ENCODE measurements at regions not wholly inside any gene's neighbourhood (a gene's known extent, or its start where the extent isn't known, plus 50 kb on each side); places are given as distances from the start of the nearest gene placed in this dataset.
"Not testable (repeated sequence)": the region's sequence is repeated elsewhere in the genome, so short reads cannot be mapped to it uniquely, and the experiment has no call there.

GRCh38 chr5:71343994-71344393 lies 111.5 kb upstream of the BDP1 start:
- H3K9me3 ChIP-seq; ATAC-seq; DNase-seq; H3K4me1 ChIP-seq; H3K27ac ChIP-seq; intact Hi-C loops (cut with DNase I); H3K27me3 ChIP-seq (ENCODE audit: insufficient read depth in 3 of 3, low read length in 2 of 3); H3K4me3 ChIP-seq; H3K36me3 ChIP-seq (ENCODE audit: insufficient read depth in 1 of 2, low read depth in 1 of 2): not testable (repeated sequence)
- WGBS, 3 donors = no CpG with 5 or more reads among the region's 4 CpGs

- H3K27me3 ChIP-seq (ENCODE audit: insufficient read depth in 3 of 3, low read length in 2 of 3); H3K4me1 ChIP-seq; H3K9me3 ChIP-seq; H3K36me3 ChIP-seq (ENCODE audit: insufficient read depth in 1 of 2, low read depth in 1 of 2); H3K27ac ChIP-seq; DNase-seq; H3K4me3 ChIP-seq; ATAC-seq; intact Hi-C loops (cut with DNase I): not testable (repeated sequence)
- WGBS, 3 donors = 59 to 67% (median 59%) methylated on average over 5 to 6 of the region's 6 CpGs
These were observed 82.8 kb upstream of the BDP1 start for GRCh38 chr5:71372601-71373000.

DNA sequence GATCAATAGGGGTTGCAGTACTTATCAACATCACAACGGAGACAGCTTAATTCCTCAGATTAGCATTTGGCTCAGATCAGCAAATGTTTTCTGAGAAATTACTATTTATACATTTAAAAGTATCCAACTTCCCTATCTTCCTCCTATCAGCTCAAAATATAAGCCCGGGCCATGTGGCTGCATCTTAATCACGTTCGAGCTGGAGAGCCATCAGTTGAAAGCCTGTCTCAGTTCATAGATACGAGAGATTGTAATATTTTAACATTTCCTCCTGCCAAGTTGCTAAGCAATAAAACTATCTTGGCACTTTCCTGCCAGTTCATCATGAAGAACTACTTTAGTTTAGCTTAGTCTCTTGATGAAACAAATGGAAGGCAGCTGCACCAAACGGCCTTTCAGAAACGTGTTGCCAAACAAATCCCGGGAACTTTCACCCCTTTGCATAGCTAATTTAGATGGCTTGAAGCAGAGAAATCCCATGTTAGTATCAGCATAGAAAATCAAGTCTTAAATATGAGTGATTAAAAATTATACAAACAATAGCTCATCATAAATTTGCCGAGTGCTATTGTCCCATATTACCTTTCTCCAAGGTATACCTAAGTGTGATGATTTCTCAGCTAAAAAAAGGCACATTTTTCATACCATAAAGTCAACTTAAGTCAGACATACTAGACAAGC lies 82.3 kb upstream of the BDP1 start:
- H3K4me1 ChIP-seq; intact Hi-C loops (cut with DNase I); H3K4me3 ChIP-seq; H3K36me3 ChIP-seq (ENCODE audit: insufficient read depth in 1 of 2, low read depth in 1 of 2); ATAC-seq; DNase-seq; H3K27me3 ChIP-seq (ENCODE audit: insufficient read depth in 3 of 3, low read length in 2 of 3); H3K9me3 ChIP-seq; H3K27ac ChIP-seq: not testable (repeated sequence)
- WGBS, 3 donors = 22 to 27% (median 24%) methylated on average over 8 of the region's 9 CpGs

DNA sequence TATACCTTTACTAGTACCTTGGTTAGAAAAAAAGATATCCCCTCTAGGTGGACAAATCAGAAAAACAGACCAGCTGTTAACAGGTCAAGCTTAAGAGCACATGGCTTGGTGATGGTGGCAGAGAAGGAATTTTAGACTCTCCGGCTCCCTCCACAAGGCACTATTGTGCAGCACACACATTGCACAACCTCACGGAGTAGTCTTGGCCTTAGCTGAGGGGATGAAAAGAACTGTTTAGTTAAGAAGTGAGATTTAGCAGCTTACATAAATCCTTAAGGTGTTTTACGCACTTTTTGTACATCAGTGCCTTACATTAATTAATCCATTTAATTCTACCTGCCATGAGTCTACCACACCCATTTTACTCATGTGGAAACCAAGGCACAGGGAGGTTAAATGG lies 71.2 kb upstream of the BDP1 start:
- H3K36me3 ChIP-seq (ENCODE audit: insufficient read depth in 1 of 2, low read depth in 1 of 2); H3K27me3 ChIP-seq (ENCODE audit: insufficient read depth in 3 of 3, low read length in 2 of 3); H3K4me1 ChIP-seq; H3K4me3 ChIP-seq; intact Hi-C loops (cut with DNase I); H3K27ac ChIP-seq; ATAC-seq; DNase-seq; H3K9me3 ChIP-seq: not testable (repeated sequence)
- 69 to 83% (median 80%) methylated on average over 3 of the region's 3 CpGs for WGBS, 3 donors

- H3K4me3 ChIP-seq = no peak overlapping the region
- WGBS, 3 donors = 42 to 45% (median 45%) methylated on average over 1 of the region's 1 CpG
- H3K27me3 ChIP-seq (ENCODE audit: insufficient read depth in 3 of 3, low read length in 2 of 3) = no peaks in the 10 kb centered on the region
- no peaks in the 10 kb centered on the region for H3K36me3 ChIP-seq (ENCODE audit: insufficient read depth in 1 of 2, low read depth in 1 of 2)
- H3K27ac ChIP-seq = no peak overlapping the region
- no peak for ATAC-seq
- H3K9me3 ChIP-seq = no peaks in the 10 kb centered on the region
- intact Hi-C loops (cut with DNase I) = no loop called here
- TF ChIP-seq, protein P1, sequence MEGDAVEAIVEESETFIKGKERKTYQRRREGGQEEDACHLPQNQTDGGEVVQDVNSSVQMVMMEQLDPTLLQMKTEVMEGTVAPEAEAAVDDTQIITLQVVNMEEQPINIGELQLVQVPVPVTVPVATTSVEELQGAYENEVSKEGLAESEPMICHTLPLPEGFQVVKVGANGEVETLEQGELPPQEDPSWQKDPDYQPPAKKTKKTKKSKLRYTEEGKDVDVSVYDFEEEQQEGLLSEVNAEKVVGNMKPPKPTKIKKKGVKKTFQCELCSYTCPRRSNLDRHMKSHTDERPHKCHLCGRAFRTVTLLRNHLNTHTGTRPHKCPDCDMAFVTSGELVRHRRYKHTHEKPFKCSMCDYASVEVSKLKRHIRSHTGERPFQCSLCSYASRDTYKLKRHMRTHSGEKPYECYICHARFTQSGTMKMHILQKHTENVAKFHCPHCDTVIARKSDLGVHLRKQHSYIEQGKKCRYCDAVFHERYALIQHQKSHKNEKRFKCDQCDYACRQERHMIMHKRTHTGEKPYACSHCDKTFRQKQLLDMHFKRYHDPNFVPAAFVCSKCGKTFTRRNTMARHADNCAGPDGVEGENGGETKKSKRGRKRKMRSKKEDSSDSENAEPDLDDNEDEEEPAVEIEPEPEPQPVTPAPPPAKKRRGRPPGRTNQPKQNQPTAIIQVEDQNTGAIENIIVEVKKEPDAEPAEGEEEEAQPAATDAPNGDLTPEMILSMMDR (IDR thresholded peaks at IDR 0.05) = no peak
- no peak for DNase-seq
- no peaks in the 10 kb centered on the region for H3K4me1 ChIP-seq
These were observed 70.7 kb upstream of the BDP1 start for GRCh38 chr5:71384706-71385105.

DNA sequence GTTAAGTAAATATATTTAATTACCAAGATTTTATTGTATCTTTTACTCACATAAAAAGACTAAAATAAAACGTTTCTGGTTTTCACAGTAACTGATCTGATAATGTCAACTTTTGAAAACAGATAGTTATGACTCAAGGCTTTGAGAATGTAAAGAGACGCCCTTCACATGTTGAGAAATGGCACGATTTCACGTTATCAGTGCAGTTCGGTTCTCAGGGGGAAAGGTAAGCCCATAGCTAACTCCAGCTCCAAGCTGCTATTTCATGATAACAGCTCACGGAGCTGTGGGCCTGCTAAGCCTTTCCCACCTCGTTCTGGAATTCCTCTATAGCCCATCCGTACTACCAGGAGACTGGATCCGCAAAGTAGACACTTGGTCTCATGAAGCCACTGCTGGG lies 70.2 kb upstream of the BDP1 start:
- H3K36me3 ChIP-seq (ENCODE audit: insufficient read depth in 1 of 2, low read depth in 1 of 2); intact Hi-C loops (cut with DNase I); H3K27ac ChIP-seq; H3K4me1 ChIP-seq; DNase-seq; H3K27me3 ChIP-seq (ENCODE audit: insufficient read depth in 3 of 3, low read length in 2 of 3); ATAC-seq; H3K4me3 ChIP-seq; H3K9me3 ChIP-seq: not testable (repeated sequence)
- WGBS, 3 donors = 60 to 65% (median 60%) methylated on average over 9 of the region's 9 CpGs

DNA sequence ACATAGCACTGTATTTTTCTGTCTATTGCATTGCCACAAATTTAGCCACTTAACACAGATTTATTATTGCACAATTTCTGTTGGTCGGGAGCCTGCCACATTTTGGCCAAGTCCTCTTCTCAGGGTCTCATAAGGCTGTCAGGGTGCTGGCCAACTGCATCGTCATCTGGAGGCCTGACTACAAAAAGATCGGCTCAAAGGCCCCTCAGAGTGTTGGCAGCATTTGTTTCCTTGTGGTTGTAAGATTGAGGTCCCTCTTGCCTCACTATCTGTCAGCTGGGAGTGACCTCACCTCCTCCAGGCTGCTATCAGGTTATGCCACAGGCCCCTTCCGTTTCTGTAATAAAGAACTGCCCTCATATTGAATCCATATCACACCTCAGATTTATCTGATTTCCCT lies 67.3 kb upstream of the BDP1 start:
- ATAC-seq = peak in 1 of 4 donors; percentile 24
- intact Hi-C loops (cut with DNase I); H3K4me3 ChIP-seq; H3K4me1 ChIP-seq; H3K27me3 ChIP-seq (ENCODE audit: insufficient read depth in 3 of 3, low read length in 2 of 3); H3K27ac ChIP-seq; H3K36me3 ChIP-seq (ENCODE audit: insufficient read depth in 1 of 2, low read depth in 1 of 2); H3K9me3 ChIP-seq: not testable (repeated sequence)
- peak; percentile 12 to 71 for DNase-seq
- 18 to 29% (median 26%) methylated on average over 4 of the region's 4 CpGs for WGBS, 3 donors

- H3K27ac ChIP-seq; intact Hi-C loops (cut with DNase I); ATAC-seq; H3K4me3 ChIP-seq; H3K9me3 ChIP-seq; H3K36me3 ChIP-seq (ENCODE audit: insufficient read depth in 1 of 2, low read depth in 1 of 2); DNase-seq; H3K4me1 ChIP-seq; H3K27me3 ChIP-seq (ENCODE audit: insufficient read depth in 3 of 3, low read length in 2 of 3): not testable (repeated sequence)
- 62 to 70% (median 68%) methylated on average over 4 to 5 of the region's 8 CpGs for WGBS, 3 donors
These were observed 57.1 kb upstream of the BDP1 start for GRCh38 chr5:71398400-71398799.

GRCh38 chr5:71398859-71399258 lies 56.6 kb upstream of the BDP1 start:
- DNase-seq; H3K27ac ChIP-seq; H3K36me3 ChIP-seq (ENCODE audit: insufficient read depth in 1 of 2, low read depth in 1 of 2); ATAC-seq; H3K4me3 ChIP-seq; H3K9me3 ChIP-seq; H3K4me1 ChIP-seq; intact Hi-C loops (cut with DNase I); H3K27me3 ChIP-seq (ENCODE audit: insufficient read depth in 3 of 3, low read length in 2 of 3): not testable (repeated sequence)
- WGBS, 3 donors = 77 to 84% (median 78%) methylated on average over 3 of the region's 3 CpGs

DNA sequence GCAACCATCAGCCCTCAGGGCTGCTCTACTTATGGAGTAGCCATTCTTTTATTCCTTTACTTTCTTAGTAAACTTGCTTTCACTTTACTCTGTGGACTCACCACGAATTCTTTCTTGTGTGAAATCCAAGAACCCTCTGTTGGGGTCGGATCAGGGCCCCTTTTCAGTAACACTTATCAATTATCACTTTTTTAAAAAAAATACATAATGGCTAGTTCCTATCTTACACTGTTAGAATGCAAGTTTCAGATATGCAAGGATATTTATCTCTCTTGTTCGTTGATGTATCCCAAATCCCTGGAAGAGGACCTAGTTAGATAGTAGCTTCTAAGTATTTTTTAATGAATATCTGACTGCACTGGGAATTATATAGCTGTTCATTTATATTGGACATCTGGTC lies 56.0 kb upstream of the BDP1 start:
- H3K4me1 ChIP-seq; intact Hi-C loops (cut with DNase I); H3K36me3 ChIP-seq (ENCODE audit: insufficient read depth in 1 of 2, low read depth in 1 of 2); ATAC-seq; H3K9me3 ChIP-seq; H3K27ac ChIP-seq; DNase-seq; H3K4me3 ChIP-seq; H3K27me3 ChIP-seq (ENCODE audit: insufficient read depth in 3 of 3, low read length in 2 of 3): not testable (repeated sequence)
- WGBS, 3 donors = 44 to 61% (median 45%) methylated on average over 3 of the region's 3 CpGs

- ATAC-seq; H3K36me3 ChIP-seq (ENCODE audit: insufficient read depth in 1 of 2, low read depth in 1 of 2); DNase-seq; H3K4me1 ChIP-seq; H3K27me3 ChIP-seq (ENCODE audit: insufficient read depth in 3 of 3, low read length in 2 of 3); H3K27ac ChIP-seq; H3K9me3 ChIP-seq; intact Hi-C loops (cut with DNase I); H3K4me3 ChIP-seq: not testable (repeated sequence)
- 64 to 69% (median 69%) methylated on average over 4 of the region's 4 CpGs for WGBS, 3 donors
These were observed 54.8 kb upstream of the BDP1 start for GRCh38 chr5:71400626-71401025.

All from psoas muscle (tissue), 7 donors.